ENCODE measurements at regions not wholly inside any gene's neighbourhood (a gene's known extent, or its start where the extent isn't known, plus 50 kb on each side); places are given as distances from the start of the nearest gene placed in this dataset.
"Not testable (repeated sequence)": the region's sequence is repeated elsewhere in the genome, so short reads cannot be mapped to it uniquely, and the experiment has no call there.

DNA sequence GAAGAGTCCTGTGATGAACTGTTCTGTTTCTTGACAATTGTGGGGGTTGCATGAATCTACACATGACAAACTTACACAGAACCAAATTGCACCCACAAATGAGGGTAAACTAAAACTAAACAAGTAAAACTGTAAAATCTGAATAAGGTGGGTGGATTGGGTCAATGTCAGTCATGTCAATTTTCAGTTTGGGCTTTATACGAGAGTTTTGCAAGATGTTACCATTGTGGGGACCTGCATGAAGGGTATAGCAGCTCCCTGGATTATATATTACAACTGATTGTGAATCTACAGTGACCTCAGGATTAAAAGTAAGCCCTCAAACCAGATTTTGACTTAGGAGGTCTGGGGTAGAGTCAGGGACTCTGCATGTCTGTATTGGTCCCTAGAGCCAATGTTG is 101.5 kb upstream of the LHX5 start:
- no peak for DNase-seq (ENCODE audit: low read depth in 2 of 2)

DNA sequence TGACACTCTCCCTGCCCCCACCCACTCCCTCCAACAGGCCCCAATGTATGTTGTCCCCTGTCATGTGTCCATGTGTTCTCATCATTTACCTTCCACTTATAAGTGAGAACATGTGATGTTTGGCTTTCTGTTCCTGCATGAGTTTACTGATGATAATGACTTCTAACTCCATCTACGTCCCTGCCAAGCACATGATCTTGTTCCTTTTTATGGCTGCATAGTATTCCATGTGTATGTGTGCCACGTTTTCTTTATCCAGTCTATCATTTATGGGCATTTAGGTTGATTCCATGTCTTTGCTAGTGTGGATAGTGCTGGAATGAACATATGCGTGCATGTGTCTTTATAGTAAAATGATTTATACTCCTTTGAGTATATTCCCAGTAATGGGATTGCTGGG is 100.0 kb upstream of the LHX5 start:
- DNase-seq (ENCODE audit: low read depth in 2 of 2): no peak

DNA sequence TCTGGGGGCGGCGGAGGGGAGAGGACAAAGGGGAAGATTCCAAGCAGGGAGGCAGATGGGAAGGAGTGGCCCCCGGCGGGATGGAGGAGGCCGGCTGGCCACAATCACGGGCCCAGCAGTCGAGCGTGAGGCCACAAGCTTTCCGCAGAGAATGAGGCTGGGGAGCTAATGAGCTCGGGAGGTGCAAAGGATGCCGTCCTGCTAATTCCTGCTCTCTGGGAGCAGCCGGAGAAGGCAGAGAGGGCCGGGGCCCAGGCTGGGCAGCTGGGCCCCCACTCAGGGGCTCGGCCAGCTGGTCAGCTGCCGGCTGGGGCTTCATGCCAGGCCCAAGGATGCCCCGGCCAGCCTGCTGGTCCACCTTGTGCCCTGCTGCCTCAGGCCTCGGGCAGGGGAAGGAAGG is 98.1 kb upstream of the LHX5 start:
- no peak for DNase-seq (ENCODE audit: low read depth in 2 of 2)

DNA sequence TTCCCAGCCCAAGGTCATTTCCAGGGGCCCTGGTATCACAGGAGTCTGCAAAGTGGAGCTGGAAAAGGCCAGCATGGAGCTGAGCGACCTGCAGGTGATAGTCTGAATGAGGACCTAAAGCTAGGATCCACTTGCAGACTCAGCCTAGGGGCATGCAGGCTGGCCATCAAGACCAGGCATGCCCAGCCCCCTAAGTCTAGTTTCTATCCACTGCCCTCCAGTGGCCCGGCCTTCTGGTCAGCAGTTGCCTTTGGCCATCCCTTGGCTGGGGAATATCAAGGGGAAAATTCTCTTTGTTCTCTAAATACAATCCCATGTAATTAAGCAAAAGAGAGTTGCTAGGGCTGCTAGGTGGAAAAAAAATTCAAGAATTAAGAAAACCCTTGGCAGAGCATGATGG is 96.3 kb upstream of the LHX5 start:
- DNase-seq (ENCODE audit: low read depth in 2 of 2): no peak

DNA sequence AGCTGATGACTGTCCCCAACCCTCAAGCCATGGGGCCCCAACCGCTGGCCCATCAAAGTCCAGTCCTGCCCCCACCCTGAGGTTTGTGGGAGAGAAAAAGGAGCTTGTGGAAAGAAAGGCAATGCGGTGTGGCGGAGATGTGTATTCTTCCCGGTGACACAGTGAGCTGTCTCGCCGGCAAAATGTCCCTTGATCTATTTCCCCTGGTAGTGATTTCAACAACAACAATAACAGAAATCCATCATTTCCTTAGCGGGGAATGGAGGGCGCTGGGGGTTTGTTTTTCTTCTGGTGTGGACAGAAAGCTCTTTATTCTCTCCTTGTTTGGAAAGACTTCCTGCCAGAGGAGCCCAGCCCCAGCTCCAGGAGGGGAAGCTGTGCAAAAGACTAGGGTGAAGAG is 93.7 kb upstream of the LHX5 start:
- DNase-seq (ENCODE audit: low read depth in 2 of 2): no peak

DNA sequence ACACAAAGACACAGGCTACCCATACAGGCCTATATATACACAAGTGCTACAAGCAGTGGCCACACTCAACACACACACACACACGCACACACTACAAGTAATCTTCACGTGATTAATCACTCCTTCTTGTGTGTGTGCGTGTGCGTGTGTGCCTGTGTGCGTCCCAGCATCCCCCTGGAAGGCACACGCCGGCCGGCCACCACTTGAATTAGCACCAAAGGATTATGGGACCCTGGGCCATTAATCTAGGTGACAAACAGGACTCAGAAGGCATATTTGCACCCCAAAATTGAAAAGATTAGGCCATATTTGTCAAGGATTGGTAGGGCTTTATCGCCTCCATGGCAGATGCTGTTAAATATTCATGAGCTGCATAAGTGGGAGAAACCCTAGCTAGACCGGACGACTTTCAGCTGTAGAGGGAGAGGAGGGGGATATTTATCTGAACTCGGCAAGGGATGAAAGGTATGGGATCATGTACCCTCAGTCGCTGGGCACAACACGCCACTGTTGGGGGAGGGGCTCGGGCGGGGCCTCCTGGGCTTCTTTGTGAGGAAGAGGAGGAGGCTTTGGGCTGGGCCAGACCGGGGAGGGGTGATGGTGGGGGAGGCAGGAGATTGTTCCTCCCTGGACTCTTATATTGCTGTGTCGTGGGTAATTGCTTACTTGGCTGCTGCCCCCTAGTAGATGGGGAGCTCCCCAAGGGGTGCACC is 89.6 kb upstream of the LHX5 start:
- DNase-seq (ENCODE audit: low read depth in 2 of 2): no peak

DNA sequence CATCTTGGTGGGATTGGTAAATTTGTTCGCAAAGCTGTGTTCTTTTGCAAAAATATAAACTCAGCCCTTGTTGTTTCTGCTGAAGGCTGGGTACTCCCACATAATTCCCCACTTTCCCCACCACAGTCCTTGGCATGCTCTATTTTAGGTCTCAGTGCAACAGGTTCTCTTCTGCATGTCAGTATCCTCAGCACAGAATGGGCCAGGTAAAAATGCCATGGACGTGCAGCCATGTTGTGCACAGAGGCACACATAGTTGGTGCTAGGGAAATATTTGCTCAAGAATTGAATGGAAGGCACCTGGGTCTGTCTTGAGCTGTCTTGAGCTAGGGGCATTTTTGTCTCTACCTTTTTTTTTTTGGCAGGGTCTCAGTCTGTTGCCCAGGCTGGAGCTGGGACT is 87.8 kb upstream of the LHX5 start:
- no peak for DNase-seq (ENCODE audit: low read depth in 2 of 2)

DNA sequence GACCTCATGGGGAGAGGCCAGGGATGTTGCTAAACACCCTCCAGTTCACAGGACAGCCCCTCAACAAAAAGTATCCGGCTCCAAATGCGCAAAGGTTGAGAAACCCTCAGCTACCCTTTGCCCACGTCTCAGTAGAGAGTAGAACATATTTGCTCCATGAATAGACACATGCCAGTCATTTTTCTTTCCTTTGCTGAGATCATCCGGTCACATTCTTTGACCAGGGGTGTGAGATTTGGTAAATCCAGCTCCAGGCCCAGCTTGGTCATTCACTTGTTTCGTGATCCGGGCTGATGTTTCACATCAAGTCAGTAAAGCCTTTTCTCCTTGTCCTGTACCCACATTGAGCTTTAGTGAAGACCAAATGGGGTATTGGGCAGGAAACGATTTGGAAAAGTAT is 83.6 kb upstream of the LHX5 start:
- no peak for DNase-seq (ENCODE audit: low read depth in 2 of 2)

DNA sequence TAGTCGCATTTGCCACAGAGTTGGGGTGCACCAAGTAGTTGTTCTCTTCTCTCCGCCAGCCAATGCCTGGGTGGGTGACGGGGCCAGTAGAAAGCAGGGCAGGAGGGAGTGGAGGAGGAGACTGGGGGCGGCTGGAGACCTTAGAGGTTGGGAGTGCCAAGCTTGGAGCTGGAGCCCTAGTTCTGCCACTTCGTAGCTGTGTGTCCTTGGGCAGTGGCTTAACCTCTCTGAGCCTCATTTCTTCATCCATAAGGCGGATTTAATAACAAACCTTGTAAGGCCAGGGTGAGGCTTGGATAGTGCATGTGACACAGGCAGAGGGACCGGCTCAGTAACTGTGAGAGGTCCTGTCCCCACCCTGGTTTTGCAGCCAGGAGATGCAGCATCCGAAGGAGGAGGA is 81.1 kb upstream of the LHX5 start:
- no peak for DNase-seq (ENCODE audit: low read depth in 2 of 2)

DNA sequence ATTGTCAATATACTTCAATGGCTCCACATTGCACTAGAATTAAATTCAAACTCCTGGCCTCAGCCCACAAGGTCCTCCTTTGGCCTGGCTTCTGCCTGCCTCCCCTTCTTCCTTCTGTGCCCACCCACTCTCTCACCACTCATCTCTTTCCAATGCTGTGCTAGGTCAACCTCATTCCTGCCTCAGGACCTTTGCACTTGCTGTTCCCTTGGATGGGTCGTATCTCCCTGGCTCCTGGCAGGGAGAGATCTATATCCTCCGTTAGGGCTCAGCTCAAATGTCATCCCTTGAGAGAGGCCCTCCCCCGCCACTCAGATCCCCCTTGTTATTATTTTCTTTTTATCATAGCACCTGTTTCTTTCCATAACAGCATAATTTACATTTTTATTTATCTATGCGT is 79.9 kb upstream of the LHX5 start:
- no peak for DNase-seq (ENCODE audit: low read depth in 2 of 2)

DNA sequence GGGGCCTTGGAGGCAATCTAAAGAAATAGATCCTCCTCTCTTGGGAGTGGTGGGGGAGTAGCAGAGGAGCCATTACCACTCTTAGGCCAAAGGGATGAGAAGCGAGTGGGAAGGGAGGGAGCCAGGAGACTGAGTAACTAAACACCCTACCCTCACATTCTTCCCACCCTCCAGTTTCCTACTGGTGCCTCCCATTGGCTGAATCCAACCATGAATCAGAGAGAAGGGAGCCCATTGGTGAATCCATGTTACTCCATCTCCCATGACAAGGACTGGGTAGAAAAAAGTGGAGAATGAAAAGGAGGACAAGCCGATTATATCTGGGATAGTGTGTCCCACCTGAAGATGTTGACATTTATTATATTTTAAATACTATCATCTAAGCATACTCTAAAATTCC is 76.8 kb upstream of the LHX5 start:
- no peak for DNase-seq (ENCODE audit: low read depth in 2 of 2)

DNA sequence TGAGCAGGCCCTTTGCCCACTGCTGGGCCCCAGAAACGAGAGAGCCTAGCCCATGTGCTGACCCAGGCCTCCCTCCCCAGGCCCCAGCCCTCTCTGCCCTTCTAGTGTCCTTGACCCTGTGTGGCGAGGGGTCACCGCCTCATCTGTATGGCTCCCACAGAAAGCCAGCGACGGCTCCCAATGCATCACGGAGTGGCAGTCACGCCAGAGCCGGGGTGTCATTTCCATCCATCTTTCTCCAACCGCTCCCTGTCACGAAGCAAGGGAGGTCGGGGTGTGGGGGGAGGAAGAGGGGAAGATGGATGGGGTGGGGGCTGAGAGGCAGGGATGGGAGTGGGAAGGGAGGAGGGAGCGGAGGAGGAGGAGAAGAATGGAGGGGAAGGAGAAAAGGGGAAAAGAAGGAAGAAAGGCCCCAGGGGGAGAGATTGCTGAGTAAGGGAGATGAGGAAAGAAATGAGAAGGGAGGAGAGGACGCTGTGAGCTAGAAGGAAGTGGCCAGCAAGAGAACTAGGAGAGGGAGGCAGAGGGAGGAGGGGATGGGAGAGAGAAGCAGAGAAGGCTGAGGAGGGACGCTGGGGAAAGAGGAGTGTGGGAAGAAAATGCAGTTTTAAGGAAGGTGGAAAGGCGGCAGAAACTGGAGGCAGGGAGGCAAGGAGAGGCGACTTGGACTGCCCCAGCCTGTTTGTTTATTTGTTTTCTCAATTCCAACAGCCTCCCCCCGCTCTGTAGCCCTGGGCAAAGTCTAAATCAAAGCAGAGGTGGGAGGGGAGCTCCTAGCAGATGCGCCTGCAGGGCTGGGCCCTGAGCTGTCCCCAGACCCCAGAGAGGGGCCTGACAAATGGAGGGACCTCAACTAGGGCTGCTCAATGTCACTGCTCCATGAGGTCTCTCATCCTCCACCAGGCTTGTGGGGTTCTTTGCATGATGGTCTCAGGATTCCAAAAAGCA is 75.5 kb upstream of the LHX5 start:
- no peak for DNase-seq (ENCODE audit: low read depth in 2 of 2)

DNA sequence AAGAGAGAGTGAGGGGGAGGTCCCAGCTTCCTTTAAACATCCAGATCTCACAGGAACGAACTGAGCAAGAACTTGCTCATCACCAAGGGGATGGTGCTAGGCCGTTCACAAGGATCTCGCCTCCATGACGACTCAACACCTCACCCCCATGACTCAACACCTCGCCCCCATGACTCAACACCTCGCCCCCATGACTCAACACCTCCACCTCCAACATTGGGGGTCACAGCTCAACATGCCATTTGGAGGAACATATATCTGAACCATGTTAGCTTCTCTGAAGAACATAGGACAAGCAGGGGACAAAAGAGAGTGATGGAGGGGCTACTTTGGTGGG is 66.0 kb upstream of the LHX5 start:
- no peak for DNase-seq (ENCODE audit: low read depth in 2 of 2)

DNA sequence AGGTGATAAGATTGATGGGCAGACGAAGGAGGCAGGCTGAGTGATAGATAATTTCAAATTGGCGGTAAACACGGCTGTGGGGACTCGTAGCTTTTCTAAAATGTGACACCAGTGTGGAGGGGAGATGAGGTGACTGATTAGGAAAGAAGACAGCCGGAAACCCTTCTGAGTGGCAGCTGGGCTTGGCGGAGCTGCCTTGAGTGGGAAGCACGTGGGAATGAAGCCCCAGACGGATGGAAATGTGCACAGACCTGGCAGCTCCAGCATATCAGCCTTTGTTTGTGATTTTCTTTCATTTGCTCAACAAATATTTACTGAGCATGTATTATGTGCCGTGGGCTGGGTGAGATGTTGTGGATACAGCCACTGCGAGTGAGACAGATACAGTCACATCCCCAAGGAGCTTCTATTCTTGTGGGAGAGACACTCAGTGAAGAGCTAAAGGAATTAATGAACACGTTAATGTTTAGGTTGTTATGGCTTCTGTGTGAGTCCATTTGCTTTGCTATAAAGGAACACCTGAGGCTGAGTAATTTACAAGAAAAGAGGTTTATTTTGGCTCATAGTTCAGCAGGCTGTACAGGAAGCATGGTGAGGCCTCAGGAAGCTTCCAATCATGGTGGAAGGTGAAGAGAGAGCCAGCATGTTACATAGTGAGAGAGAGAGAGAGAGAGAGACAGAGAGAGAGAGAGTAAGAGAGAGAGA is 65.5 kb upstream of the LHX5 start:
- DNase-seq (ENCODE audit: low read depth in 2 of 2): no peak

DNA sequence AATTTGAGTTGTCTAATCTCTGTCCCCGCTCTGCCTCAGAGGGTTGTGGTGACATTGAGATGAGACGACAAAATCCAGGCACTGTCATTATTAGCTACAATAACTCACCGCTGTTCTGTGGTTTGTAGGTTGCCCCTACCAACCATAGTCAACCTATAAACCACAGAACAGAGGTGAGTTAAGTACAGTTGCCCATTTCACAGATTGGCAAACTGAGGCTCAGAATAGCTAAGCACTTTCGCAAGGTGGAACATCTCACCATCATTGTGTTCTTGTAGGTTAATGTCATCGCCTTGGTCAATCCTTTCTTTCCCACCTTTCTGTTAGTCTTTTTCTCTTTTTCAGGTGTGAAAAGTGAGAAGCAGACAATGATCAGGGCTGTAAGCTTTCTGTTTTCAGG is 63.4 kb upstream of the LHX5 start:
- DNase-seq (ENCODE audit: low read depth in 2 of 2): no peak

DNA sequence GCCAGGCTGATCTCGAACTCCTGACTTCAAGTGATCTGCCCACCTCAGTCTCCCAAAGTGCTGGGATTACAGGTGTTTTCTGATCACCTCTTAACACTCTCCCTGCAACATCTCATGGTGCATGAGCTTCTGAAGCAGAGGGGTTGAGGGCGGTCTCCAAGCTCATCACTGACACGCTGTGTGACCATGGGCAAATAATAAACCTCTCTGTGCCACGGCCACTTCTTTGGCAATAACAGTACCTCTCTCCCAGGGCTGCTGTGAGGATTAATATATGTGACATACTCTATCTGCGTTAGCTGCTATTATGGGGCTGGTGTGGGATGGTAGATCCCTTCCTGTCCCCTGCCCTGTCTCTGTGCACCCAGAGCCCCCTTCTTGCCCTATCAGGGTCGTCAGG is 62.9 kb upstream of the LHX5 start:
- DNase-seq (ENCODE audit: low read depth in 2 of 2): no peak

DNA sequence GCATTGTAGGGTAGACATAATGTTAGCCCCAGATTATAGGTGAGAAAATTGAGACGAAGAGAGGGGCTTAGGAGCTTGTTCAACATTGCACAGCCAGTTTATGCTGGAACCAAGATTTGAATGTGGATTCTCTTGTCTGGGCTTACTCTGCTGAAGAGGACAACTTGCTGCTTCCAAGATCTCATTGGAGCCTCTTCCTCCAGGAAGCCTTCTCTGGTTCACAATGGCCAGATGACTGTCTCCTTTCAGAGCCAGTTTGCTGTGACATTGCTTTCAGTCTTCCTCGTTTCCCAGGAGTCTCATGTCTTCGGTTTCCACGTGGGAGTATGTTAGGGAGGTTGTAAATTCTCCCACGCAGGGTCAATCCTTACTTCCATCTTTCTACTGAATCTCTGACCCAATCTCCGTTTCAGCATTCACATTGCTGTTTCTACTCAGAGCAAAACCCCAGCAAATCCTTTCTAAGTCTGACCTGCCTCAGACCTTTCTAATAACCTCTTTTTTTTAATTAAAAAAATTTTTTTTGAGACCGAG is 62.2 kb upstream of the LHX5 start:
- no peak for DNase-seq (ENCODE audit: low read depth in 2 of 2)

DNA sequence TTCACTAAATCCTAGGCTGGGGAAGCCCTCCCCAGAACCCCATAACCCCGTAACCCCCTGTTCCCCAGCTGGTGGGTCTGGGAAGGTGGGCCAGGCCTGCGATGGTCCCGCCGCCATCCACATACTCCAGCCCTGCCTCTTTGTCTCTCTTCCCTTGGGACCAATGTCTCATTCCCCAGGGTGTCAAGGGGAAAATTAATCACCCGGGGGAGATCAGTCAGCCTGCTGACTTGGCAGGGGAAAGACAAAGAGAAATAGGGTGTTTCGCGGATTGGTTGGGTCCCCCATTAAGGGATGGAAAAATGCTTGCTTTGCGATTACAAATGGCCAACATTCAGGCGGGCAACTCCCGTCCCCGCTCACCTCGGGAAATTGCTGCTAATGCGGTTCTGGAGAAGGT is 60.6 kb upstream of the LHX5 start:
- no peak for DNase-seq (ENCODE audit: low read depth in 2 of 2)

DNA sequence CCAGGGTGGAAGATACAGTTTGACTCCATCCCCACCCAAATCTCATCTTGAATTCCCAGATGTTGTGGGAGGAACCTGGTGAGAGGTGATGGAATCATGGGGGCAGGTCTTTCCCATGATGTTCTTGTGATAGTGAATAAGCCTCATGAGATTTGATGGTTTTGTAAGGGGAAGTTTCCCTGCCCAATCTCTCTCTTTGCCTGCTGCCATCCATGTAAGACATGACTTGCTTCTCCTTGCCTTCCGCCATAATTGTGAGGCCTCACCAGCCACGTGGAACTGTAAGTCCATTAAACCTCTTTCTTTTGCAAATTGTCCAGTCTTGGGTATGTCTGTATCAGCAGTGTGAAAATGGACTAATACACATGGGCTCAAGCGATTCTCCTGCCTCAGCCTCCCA is 59.4 kb upstream of the LHX5 start:
- not testable (repeated sequence) for DNase-seq (ENCODE audit: low read depth in 2 of 2)

DNA sequence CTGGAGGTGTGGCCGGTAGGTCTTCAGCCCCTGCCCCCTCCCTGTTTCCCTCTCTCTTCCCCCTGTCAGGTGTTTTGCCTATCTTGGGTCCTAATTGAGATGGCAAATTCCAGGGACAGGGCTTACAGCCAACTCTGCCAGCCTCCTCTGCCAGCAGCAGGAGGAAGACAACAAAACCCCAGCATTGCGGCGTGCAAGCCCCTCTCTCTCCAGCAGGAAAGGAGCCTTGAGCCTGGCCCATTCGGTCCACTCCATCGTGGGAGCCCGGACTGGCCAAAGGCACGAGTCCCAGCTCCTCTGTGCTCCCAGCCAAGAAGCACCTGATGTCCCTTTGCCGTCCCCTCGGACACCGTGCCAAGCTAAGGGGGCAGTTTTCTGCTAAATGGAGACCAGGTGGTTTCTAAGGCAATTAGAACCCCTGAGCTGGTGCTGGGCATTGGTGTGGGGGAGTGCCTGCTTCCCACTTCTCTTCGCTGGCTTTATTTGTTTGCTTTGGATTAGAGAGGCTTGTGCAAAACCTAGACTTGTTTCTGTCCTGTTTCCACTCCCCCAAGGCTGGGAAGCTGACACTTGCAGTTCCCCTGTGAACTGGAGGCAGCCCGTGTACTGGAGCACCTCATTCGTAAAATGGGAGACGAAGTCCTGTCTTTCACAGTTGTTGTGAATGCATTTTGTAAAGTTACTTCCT is 57.1 kb upstream of the LHX5 start:
- DNase-seq (ENCODE audit: low read depth in 2 of 2): no peak

DNA sequence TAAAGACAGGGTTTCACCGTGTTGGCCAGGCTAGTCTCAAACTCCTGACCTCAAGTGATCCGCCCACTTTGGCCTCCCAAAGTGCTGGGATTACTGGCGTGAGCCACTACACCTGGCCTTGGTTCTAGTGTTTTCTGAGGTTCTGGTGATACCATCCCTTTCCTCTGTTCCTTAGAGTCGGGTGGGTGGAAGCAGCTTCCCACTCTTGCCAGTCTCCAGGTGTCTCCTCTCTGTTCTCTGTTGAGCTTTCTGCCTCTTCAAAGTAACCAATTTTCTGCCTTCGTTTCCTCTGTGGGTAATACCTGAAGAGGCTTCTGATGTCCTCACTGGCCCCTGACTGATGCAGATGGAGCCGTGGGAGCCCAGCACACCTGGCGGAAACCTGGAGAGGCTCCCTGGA is 53.4 kb upstream of the LHX5 start:
- DNase-seq (ENCODE audit: low read depth in 2 of 2): no peak

DNA sequence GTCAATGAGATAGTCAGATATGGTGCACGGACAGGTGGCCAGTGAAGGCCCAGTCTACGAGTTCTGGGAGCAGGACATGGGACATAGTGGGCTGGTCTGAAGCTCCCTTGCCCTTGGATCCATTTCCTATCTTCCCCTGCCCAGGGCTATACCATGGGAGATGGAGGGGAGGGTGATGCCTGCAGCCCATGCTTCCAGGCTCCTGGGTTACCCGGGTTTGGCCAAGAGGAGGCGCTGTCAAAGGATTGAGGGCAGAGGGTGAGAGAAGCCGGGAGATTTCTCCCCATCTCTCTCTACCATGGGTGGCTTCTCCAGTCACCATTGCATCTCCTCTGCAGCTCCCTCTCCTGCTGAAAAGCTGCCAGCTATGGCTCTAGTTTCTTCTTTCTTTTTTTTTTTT is 52.8 kb upstream of the LHX5 start:
- DNase-seq (ENCODE audit: low read depth in 2 of 2): no peak

Measured in stimulated activated CD4-positive, alpha-beta T cell treated with anti-CD3 and anti-CD28 coated beads, Interleukin-1b, Interleukin-23, amount 100 ng/mL, for 4 hours (primary cell).